T-helper 17 cell (primary cell): ENCODE measurements at regions not wholly inside any gene's neighbourhood (a gene's known extent, or its start where the extent isn't known, plus 50 kb on each side); places are given as distances from the start of the nearest gene placed in this dataset.
"Not testable (repeated sequence)": the region's sequence is repeated elsewhere in the genome, so short reads cannot be mapped to it uniquely, and the experiment has no call there.

Source experiments
- ATAC-seq: fragments of 150-1000 bp; cut with Tn5 transposase; 2 replicates; pipeline ENCODE4 v1.10.0; 2021; ENCODE audit warnings: mild to moderate bottlenecking, moderate library complexity
- DNase-seq, 3 donors: peaks; one replicate each; pipeline versions ENCODE4 v3.0.0 to v3.0.0-alpha.2; 2020 to 2021
- H3K9me3 ChIP-seq: one replicate; pipeline ENCODE4 v1.7.0; 2013; ENCODE audit warnings: low read length, mild to moderate bottlenecking; ENCODE audit not compliant: control insufficient read depth, poor library complexity, severe bottlenecking
- H3K27ac Mint-ChIP-seq: one replicate; pipeline ENCODE4 v1.8.0; 2022; ENCODE audit warnings: mild to moderate bottlenecking, moderate library complexity, mixed read lengths
- H3K27me3 Mint-ChIP-seq: one replicate; pipeline ENCODE4 v1.8.0; 2022; ENCODE audit warnings: mixed read lengths
- H3K36me3 Mint-ChIP-seq: one replicate; pipeline ENCODE4 v1.8.0; 2022; ENCODE audit warnings: low read depth, mixed read lengths
- H3K4me1 Mint-ChIP-seq: one replicate; pipeline ENCODE4 v1.8.0; 2022; ENCODE audit warnings: mild to moderate bottlenecking, mixed read lengths
- H3K4me3 Mint-ChIP-seq: one replicate; pipeline ENCODE4 v1.8.0; 2022; ENCODE audit warnings: mild to moderate bottlenecking, moderate library complexity, mixed read lengths

GRCh38 chr10:35263827-35264226 is 72.5 kb upstream of the CCNY start:
- not testable (repeated sequence) for H3K9me3 ChIP-seq, DNase-seq, H3K4me1 Mint-ChIP-seq, H3K27me3 Mint-ChIP-seq, H3K4me3 Mint-ChIP-seq, H3K36me3 Mint-ChIP-seq, H3K27ac Mint-ChIP-seq, ATAC-seq

GRCh38 chr10:35264636-35265035 is 71.7 kb upstream of the CCNY start:
- H3K27ac Mint-ChIP-seq, H3K4me1 Mint-ChIP-seq, DNase-seq, H3K27me3 Mint-ChIP-seq, H3K36me3 Mint-ChIP-seq, ATAC-seq, H3K4me3 Mint-ChIP-seq, H3K9me3 ChIP-seq: not testable (repeated sequence)

GRCh38 chr10:35265435-35265834 is 70.9 kb upstream of the CCNY start:
- Mint-ChIP-seq H3K27ac (no peak overlapping the region), H3K36me3 (no peaks in the 10 kb centered on the region), H3K4me3 (no peak overlapping the region), H3K27me3 (no peaks in the 10 kb centered on the region), H3K4me1 (peaks cover 6% of the 10 kb centered on the region)
- ATAC-seq: no peak
- no peak for DNase-seq
- no peaks in the 10 kb centered on the region for H3K9me3 ChIP-seq

- Mint-ChIP-seq H3K4me1 (peaks cover 9% of the 10 kb centered on the region), H3K4me3 (no peak overlapping the region), H3K36me3 (peaks cover 3% of the 10 kb centered on the region), H3K27me3 (no peaks in the 10 kb centered on the region), H3K27ac (no peak overlapping the region)
- no peak for ATAC-seq
- H3K9me3 ChIP-seq: no peaks in the 10 kb centered on the region
- DNase-seq: no peak
Observed at GRCh38 chr10:35268323-35268722, 68.0 kb upstream of the CCNY start.

GRCh38 chr10:35268791-35269257 is 67.5 kb upstream of the CCNY start:
- no peak overlapping the region for H3K4me3 Mint-ChIP-seq
- no peak overlapping the region for H3K27ac Mint-ChIP-seq
- H3K36me3 Mint-ChIP-seq: peaks cover 3% of the 10 kb centered on the region
- no peaks in the 10 kb centered on the region for H3K9me3 ChIP-seq
- DNase-seq (no peak), ATAC-seq (no peak)
- no peaks in the 10 kb centered on the region for H3K27me3 Mint-ChIP-seq
- H3K4me1 Mint-ChIP-seq: peaks cover 9% of the 10 kb centered on the region

GRCh38 chr10:35270100-35270499 is 66.2 kb upstream of the CCNY start:
- Mint-ChIP-seq H3K36me3 (peaks cover 3% of the 10 kb centered on the region), H3K4me1 (peaks cover 9% of the 10 kb centered on the region), H3K27ac (no peak overlapping the region), H3K4me3 (no peak overlapping the region), H3K27me3 (no peaks in the 10 kb centered on the region)
- DNase-seq: no peak
- no peaks in the 10 kb centered on the region for H3K9me3 ChIP-seq
- no peak for ATAC-seq

GRCh38 chr10:35271086-35271858 is 65.0 kb upstream of the CCNY start:
- Mint-ChIP-seq H3K27ac (no peak overlapping the region), H3K27me3 (no peaks in the 10 kb centered on the region), H3K4me1 (peaks cover 9% of the 10 kb centered on the region), H3K4me3 (no peak overlapping the region), H3K36me3 (peaks cover 3% of the 10 kb centered on the region)
- DNase-seq (no peak), ATAC-seq (no peak)
- no peaks in the 10 kb centered on the region for H3K9me3 ChIP-seq

- H3K4me3 Mint-ChIP-seq, H3K27me3 Mint-ChIP-seq, H3K9me3 ChIP-seq, H3K4me1 Mint-ChIP-seq, H3K27ac Mint-ChIP-seq, DNase-seq, H3K36me3 Mint-ChIP-seq, ATAC-seq: not testable (repeated sequence)
Observed at GRCh38 chr10:35271859-35272165, 64.5 kb upstream of the CCNY start.

- H3K4me1 Mint-ChIP-seq, DNase-seq, H3K36me3 Mint-ChIP-seq, H3K4me3 Mint-ChIP-seq, ATAC-seq, H3K9me3 ChIP-seq, H3K27ac Mint-ChIP-seq, H3K27me3 Mint-ChIP-seq: not testable (repeated sequence)
Observed at GRCh38 chr10:35272401-35272800, 63.9 kb upstream of the CCNY start.

GRCh38 chr10:35273994-35274393 is 62.3 kb upstream of the CCNY start:
- H3K36me3 Mint-ChIP-seq, H3K9me3 ChIP-seq, H3K27ac Mint-ChIP-seq, H3K27me3 Mint-ChIP-seq, ATAC-seq, H3K4me3 Mint-ChIP-seq, H3K4me1 Mint-ChIP-seq, DNase-seq: not testable (repeated sequence)

- Mint-ChIP-seq H3K27me3 (no peaks in the 10 kb centered on the region), H3K4me1 (peaks cover 7% of the 10 kb centered on the region)
- ATAC-seq: no peak
Observed at GRCh38 chr10:35274498-35275060, 61.7 kb upstream of the CCNY start.

GRCh38 chr10:35276889-35277288 is 59.4 kb upstream of the CCNY start:
- ATAC-seq: no peak
- no peak overlapping the region for H3K4me3 Mint-ChIP-seq
- no peak for DNase-seq
- H3K27ac Mint-ChIP-seq: peak overlapping the region; percentile 57
- H3K27me3 Mint-ChIP-seq: no peaks in the 10 kb centered on the region
- no peaks in the 10 kb centered on the region for H3K4me1 Mint-ChIP-seq
- H3K36me3 Mint-ChIP-seq: peaks cover 6% of the 10 kb centered on the region
- H3K9me3 ChIP-seq: no peaks in the 10 kb centered on the region

More at GRCh38 chr10:35274498-35275060, 61.7 kb upstream of the CCNY start:
- Mint-ChIP-seq H3K27ac (no peak overlapping the region), H3K36me3 (peaks cover 3% of the 10 kb centered on the region), H3K4me3 (no peak overlapping the region)
- DNase-seq: no peak
- no peaks in the 10 kb centered on the region for H3K9me3 ChIP-seq

- not testable (repeated sequence) for H3K27me3 Mint-ChIP-seq, ATAC-seq, H3K4me1 Mint-ChIP-seq, H3K27ac Mint-ChIP-seq, DNase-seq, H3K36me3 Mint-ChIP-seq, H3K9me3 ChIP-seq, H3K4me3 Mint-ChIP-seq
Observed at GRCh38 chr10:35280246-35280645, 56.1 kb upstream of the CCNY start.
